OCI-LY3 (cell line): ENCODE measurements at regions not wholly inside any gene's neighbourhood (a gene's known extent, or its start where the extent isn't known, plus 50 kb on each side); places are given as distances from the start of the nearest gene placed in this dataset.

Experiments
- EZH2phosphoT487 ChIP-seq: fragments of 200-600 bp; shearing (Covaris generic); IDR thresholded peaks from 2 replicates; pipeline ENCODE4 v1.6.1; 2018; ENCODE audit warnings: antibody characterized with exemption, mixed run types, low read depth
- TF ChIP-seq, protein P1 (sequence below): fragments of 200-600, 300-600 bp; sonication (generic); IDR thresholded peaks from 2 replicates; pipeline ENCODE4 v1.5.1; 2014; ENCODE audit warnings: antibody characterized with exemption, low read length, low read depth

DNA sequence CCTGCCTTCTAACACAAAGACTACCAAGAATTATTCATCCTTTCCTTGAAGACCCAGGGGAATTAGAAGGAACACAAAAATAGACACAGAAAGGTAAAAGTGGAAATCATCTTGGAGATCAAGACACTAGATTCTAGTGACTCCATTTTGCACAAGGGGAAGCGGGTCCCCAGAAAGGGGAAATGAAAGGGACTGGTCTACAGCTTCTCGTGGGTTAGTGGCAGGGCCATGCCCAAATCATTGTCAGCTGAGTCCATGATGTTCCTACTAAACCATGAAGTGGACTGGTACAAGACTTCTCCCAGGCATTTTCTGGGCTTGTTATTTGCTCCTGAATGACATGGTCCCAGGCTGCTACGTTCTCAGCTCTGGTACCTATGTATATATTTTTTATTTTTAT is 230.7 kb upstream of the TPRG1 start:
- no peak for TF ChIP-seq EZH2phosphoT487
- TF ChIP-seq, protein P1, sequence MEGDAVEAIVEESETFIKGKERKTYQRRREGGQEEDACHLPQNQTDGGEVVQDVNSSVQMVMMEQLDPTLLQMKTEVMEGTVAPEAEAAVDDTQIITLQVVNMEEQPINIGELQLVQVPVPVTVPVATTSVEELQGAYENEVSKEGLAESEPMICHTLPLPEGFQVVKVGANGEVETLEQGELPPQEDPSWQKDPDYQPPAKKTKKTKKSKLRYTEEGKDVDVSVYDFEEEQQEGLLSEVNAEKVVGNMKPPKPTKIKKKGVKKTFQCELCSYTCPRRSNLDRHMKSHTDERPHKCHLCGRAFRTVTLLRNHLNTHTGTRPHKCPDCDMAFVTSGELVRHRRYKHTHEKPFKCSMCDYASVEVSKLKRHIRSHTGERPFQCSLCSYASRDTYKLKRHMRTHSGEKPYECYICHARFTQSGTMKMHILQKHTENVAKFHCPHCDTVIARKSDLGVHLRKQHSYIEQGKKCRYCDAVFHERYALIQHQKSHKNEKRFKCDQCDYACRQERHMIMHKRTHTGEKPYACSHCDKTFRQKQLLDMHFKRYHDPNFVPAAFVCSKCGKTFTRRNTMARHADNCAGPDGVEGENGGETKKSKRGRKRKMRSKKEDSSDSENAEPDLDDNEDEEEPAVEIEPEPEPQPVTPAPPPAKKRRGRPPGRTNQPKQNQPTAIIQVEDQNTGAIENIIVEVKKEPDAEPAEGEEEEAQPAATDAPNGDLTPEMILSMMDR, result no peak
